ENCODE measurements at regions not wholly inside any gene's neighbourhood (a gene's known extent, or its start where the extent isn't known, plus 50 kb on each side); places are given as distances from the start of the nearest gene placed in this dataset.
"Not testable (repeated sequence)": the region's sequence is repeated elsewhere in the genome, so short reads cannot be mapped to it uniquely, and the experiment has no call there.

GRCh38 chr5:167351316-167351715, 940.1 kb upstream of the WWC1 start:
- DNase-seq = no peak

GRCh38 chr5:167352801-167353200, 938.6 kb upstream of the WWC1 start:
- DNase-seq = no peak

- DNase-seq = no peak
Observed at GRCh38 chr5:167355346-167355745, 936.1 kb upstream of the WWC1 start.

GRCh38 chr5:167356374-167356773, 935.1 kb upstream of the WWC1 start:
- no peak for DNase-seq

- no peak for DNase-seq
Observed at GRCh38 chr5:167358868-167359492, 932.5 kb upstream of the WWC1 start.

GRCh38 chr5:167361795-167362194, 929.6 kb upstream of the WWC1 start:
- DNase-seq = no peak

GRCh38 chr5:167363065-167363464, 928.4 kb upstream of the WWC1 start:
- no peak for DNase-seq

- no peak for DNase-seq
Observed at GRCh38 chr5:167375125-167375524, 916.3 kb upstream of the WWC1 start.

- no peak for DNase-seq
Observed at GRCh38 chr5:167378894-167379723, 912.3 kb upstream of the WWC1 start.

GRCh38 chr5:167381457-167381856, 910.0 kb upstream of the WWC1 start:
- DNase-seq = no peak

GRCh38 chr5:167389537-167389936, 901.9 kb upstream of the WWC1 start:
- DNase-seq = no peak

- DNase-seq = not testable (repeated sequence)
Observed at GRCh38 chr5:167391286-167391685, 900.2 kb upstream of the WWC1 start.

- no peak for DNase-seq
Observed at GRCh38 chr5:167392240-167392639, 899.2 kb upstream of the WWC1 start.

- no peak for DNase-seq
Observed at GRCh38 chr5:167393358-167393757, 898.1 kb upstream of the WWC1 start.

- DNase-seq = no peak
Observed at GRCh38 chr5:167402671-167403070, 888.8 kb upstream of the WWC1 start.

- no peak for DNase-seq
Observed at GRCh38 chr5:167406513-167406912, 884.9 kb upstream of the WWC1 start.

GRCh38 chr5:167412556-167412955, 878.9 kb upstream of the WWC1 start:
- DNase-seq = no peak

GRCh38 chr5:167413506-167413905, 877.9 kb upstream of the WWC1 start:
- no peak for DNase-seq

- no peak for DNase-seq
Observed at GRCh38 chr5:167414611-167415010, 876.8 kb upstream of the WWC1 start.

GRCh38 chr5:167415779-167416746, 875.4 kb upstream of the WWC1 start:
- DNase-seq = no peak

GRCh38 chr5:167417662-167418061, 873.8 kb upstream of the WWC1 start:
- no peak for DNase-seq

GRCh38 chr5:167425161-167425560, 866.3 kb upstream of the WWC1 start:
- DNase-seq = no peak

GRCh38 chr5:167426501-167426900, 864.9 kb upstream of the WWC1 start:
- DNase-seq = no peak
